IMR-90 (cell line): ENCODE measurements at regions not wholly inside any gene's neighbourhood (a gene's known extent, or its start where the extent isn't known, plus 50 kb on each side); places are given as distances from the start of the nearest gene placed in this dataset.

Source experiments
- ATAC-seq: fragments of 200-7000 bp; cut with Tn5 transposase; 2 replicates; pipeline ENCODE4 v1.9.1; 2020; ENCODE audit warnings: low read depth, mild to moderate bottlenecking, moderate library complexity
- BruUV-seq: library from RNA; stranded (reverse); fragments of 400-500 nt; replicated peaks from 2 replicates; lab custom pipeline; 2021; lab: Mats Ljungman, UMichigan
- CTCF ChIA-PET: fragments of 300-600 bp; formaldehyde crosslinking; extraction: SDS; loops from one replicate; lab custom pipeline; 2021; ENCODE audit warnings: antibody characterized with exemption; lab: Yijun Ruan, JAX
- POLR2A ChIA-PET: fragments of 300-600 bp; sonication (Branson Sonifier 250); formaldehyde crosslinking; loops from one replicate; lab custom pipeline; 2022; ENCODE audit warnings: antibody characterized with exemption; ENCODE audit not compliant: unreplicated experiment; lab: Charles Lee
- DNase-seq: peaks from one replicate; pipeline ENCODE4 v3.0.0; 2013
- H2AFZ ChIP-seq: replicated peaks from 2 replicates; pipeline ENCODE3; 2013; ENCODE audit warnings: low read length, mild to moderate bottlenecking; ENCODE audit not compliant: poor library complexity
- H2AK5ac ChIP-seq: 2 replicates; pipeline ENCODE4 v1.6.1; 2013; ENCODE audit warnings: low read depth, low read length, inconsistent platforms
- H2AK9ac ChIP-seq: replicated peaks from 2 replicates; pipeline ENCODE3; 2013; ENCODE audit warnings: mild to moderate bottlenecking, low read depth, low read length, moderate library complexity; ENCODE audit not compliant: poor library complexity
- H2BK120ac ChIP-seq: 2 replicates; pipeline ENCODE4 v1.6.1; 2013; ENCODE audit warnings: low read depth, low read length, inconsistent platforms
- H2BK15ac ChIP-seq: 3 replicates; pipeline ENCODE4 v1.6.1; 2013; ENCODE audit warnings: low read depth, low read length, inconsistent platforms
- H2BK20ac ChIP-seq: 2 replicates; pipeline ENCODE4 v1.6.1; 2013; ENCODE audit warnings: low read depth, mild to moderate bottlenecking, inconsistent platforms, low read length, moderate library complexity
- H2BK5ac ChIP-seq: 2 replicates; pipeline ENCODE4 v1.6.1; 2013; ENCODE audit warnings: mild to moderate bottlenecking, low read depth, low read length, inconsistent platforms; ENCODE audit not compliant: poor library complexity, severe bottlenecking
- H3K14ac ChIP-seq: replicated peaks from 2 replicates; pipeline ENCODE4 v1.6.1; 2013; ENCODE audit warnings: low read depth, low read length, inconsistent platforms
- H3K18ac ChIP-seq: 2 replicates; pipeline ENCODE4 v1.6.1; 2013; ENCODE audit warnings: low read depth, low read length, control low read depth
- H3K23ac ChIP-seq: 2 replicates; pipeline ENCODE4 v1.6.1; 2013; ENCODE audit warnings: low read depth, low read length, inconsistent platforms
- H3K27ac ChIP-seq: 2 replicates; pipeline ENCODE4 v1.5.1; 2013; ENCODE audit warnings: mild to moderate bottlenecking, control low read depth, low read length; ENCODE audit not compliant: insufficient read depth
- H3K27me3 ChIP-seq: 2 replicates; pipeline ENCODE4 v1.6.1; 2013; ENCODE audit warnings: low read length; ENCODE audit not compliant: control insufficient read depth, insufficient read depth
- H3K36me3 ChIP-seq: 2 replicates; pipeline ENCODE4 v1.6.1; 2013; ENCODE audit warnings: low read length, mixed read lengths; ENCODE audit not compliant: control insufficient read depth, insufficient read depth
- H3K4ac ChIP-seq: 2 replicates; pipeline ENCODE4 v1.6.1; 2013; ENCODE audit warnings: low read depth, low read length, inconsistent platforms
- H3K4me1 ChIP-seq: 2 replicates; pipeline ENCODE4 v1.6.1; 2013; ENCODE audit warnings: low read length, mixed read lengths; ENCODE audit not compliant: control insufficient read depth, insufficient read depth
- H3K4me2 ChIP-seq: 2 replicates; pipeline ENCODE4 v1.6.1; 2013; ENCODE audit warnings: low read depth, mild to moderate bottlenecking, control low read depth, low read length, moderate library complexity
- H3K4me3 ChIP-seq: 2 replicates; pipeline ENCODE4 v1.5.1; 2013; ENCODE audit warnings: low read depth, mild to moderate bottlenecking, control low read depth, low read length, moderate library complexity; ENCODE audit not compliant: insufficient read depth
- H3K56ac ChIP-seq: 2 replicates; pipeline ENCODE4 v1.6.1; 2013; ENCODE audit warnings: low read length, inconsistent platforms; ENCODE audit not compliant: insufficient read depth; ENCODE audit errors: extremely low read depth
- H3K79me1 ChIP-seq, 2 experiments: 2 replicates each; pipeline ENCODE4 v1.6.1; 2013; ENCODE audit warnings: low read length in 2 of 2, inconsistent platforms in 1 of 2, low read depth in 1 of 2
- H3K9ac ChIP-seq: 2 replicates; pipeline ENCODE4 v1.6.1; 2013; ENCODE audit warnings: low read depth, low read length, control low read depth
- H3K9me1 ChIP-seq: 2 replicates; pipeline ENCODE4 v1.6.1; 2013; ENCODE audit warnings: low read length, inconsistent platforms; ENCODE audit not compliant: insufficient read depth
- H3K9me3 ChIP-seq: 2 replicates; pipeline ENCODE4 v1.6.1; 2013; ENCODE audit warnings: low read length; ENCODE audit not compliant: control insufficient read depth, insufficient read depth
- H4K20me1 ChIP-seq: 2 replicates; pipeline ENCODE4 v1.6.1; 2013; ENCODE audit warnings: low read length, inconsistent platforms; ENCODE audit not compliant: insufficient read depth
- H4K5ac ChIP-seq: 2 replicates; pipeline ENCODE4 v1.6.1; 2013; ENCODE audit warnings: mild to moderate bottlenecking, low read depth, low read length, control low read depth
- H4K8ac ChIP-seq, 2 experiments: 2 replicates each; pipeline ENCODE4 v1.6.1; 2013; ENCODE audit warnings: low read depth in 2 of 2, low read length in 2 of 2, control low read depth in 1 of 2, inconsistent platforms in 1 of 2
- H4K91ac ChIP-seq: 2 replicates; pipeline ENCODE4 v1.6.1; 2013; ENCODE audit warnings: low read depth, low read length, inconsistent platforms; ENCODE audit not compliant: insufficient read depth
- BHLHE40 ChIP-seq: fragments of 150-350 bp; IDR thresholded peaks from 2 replicates; pipeline ENCODE4 v1.6.1; 2016; ENCODE audit warnings: mild to moderate bottlenecking, low read depth, low read length
- CEBPB ChIP-seq: IDR thresholded peaks from 2 replicates; pipeline ENCODE4 v1.6.1; 2012; ENCODE audit warnings: low read depth, low read length, improper control_type of control experiment
- CHD1 ChIP-seq: IDR thresholded peaks from 2 replicates; pipeline ENCODE4 v1.6.1; 2012; ENCODE audit warnings: low read depth, low read length, improper control_type of control experiment
- CTCF ChIP-seq: conservative IDR thresholded peaks from 2 replicates; pipeline ENCODE4 v1.5.1; 2012; ENCODE audit warnings: mild to moderate bottlenecking, low read depth, low read length, improper control_type of control experiment
- ELK1 ChIP-seq: fragments of 150-350 bp; IDR thresholded peaks from 2 replicates; pipeline ENCODE4 v1.6.1; 2016; ENCODE audit warnings: low read depth, mild to moderate bottlenecking, low read length, moderate library complexity, borderline replicate concordance
- FOS ChIP-seq: fragments of 150-350 bp; IDR thresholded peaks from 2 replicates; pipeline ENCODE4 v1.6.1; 2016; ENCODE audit warnings: low read depth, low read length
- MAFK ChIP-seq: IDR thresholded peaks from 2 replicates; pipeline ENCODE4 v1.6.1; 2012; ENCODE audit warnings: low read depth, low read length, improper control_type of control experiment
- MAZ ChIP-seq: IDR thresholded peaks from 2 replicates; pipeline ENCODE4 v1.6.1; 2012; ENCODE audit warnings: low read depth, mild to moderate bottlenecking, low read length, improper control_type of control experiment, moderate library complexity, borderline replicate concordance
- MXI1 ChIP-seq: IDR thresholded peaks from 2 replicates; pipeline ENCODE4 v1.6.1; 2012; ENCODE audit warnings: low read depth, mild to moderate bottlenecking, low read length, moderate library complexity, borderline replicate concordance
- NFE2L2 ChIP-seq: fragments of 150-350 bp; IDR thresholded peaks from 2 replicates; pipeline ENCODE4 v1.6.1; 2016; ENCODE audit warnings: low read depth, mild to moderate bottlenecking, low read length
- POLR2A ChIP-seq: IDR thresholded peaks from 2 replicates; pipeline ENCODE4 v1.6.1; 2012; ENCODE audit warnings: mild to moderate bottlenecking, low read depth, low read length
- RAD21 ChIP-seq: IDR thresholded peaks from 2 replicates; pipeline ENCODE4 v1.6.1; 2012; ENCODE audit warnings: low read length, improper control_type of control experiment
- RFX5 ChIP-seq: IDR thresholded peaks from 2 replicates; pipeline ENCODE4 v1.8.0; 2012; ENCODE audit warnings: low read depth, mild to moderate bottlenecking, low read length, moderate library complexity
- SMC3 ChIP-seq: fragments of 150-350 bp; IDR thresholded peaks from 2 replicates; pipeline ENCODE4 v1.6.1; 2016; ENCODE audit warnings: low read depth, mild to moderate bottlenecking, antibody characterized with exemption, low read length, moderate library complexity
- USF2 ChIP-seq: fragments of 150-350 bp; IDR thresholded peaks from 2 replicates; pipeline ENCODE4 v1.6.1; 2017; ENCODE audit warnings: mild to moderate bottlenecking, antibody characterized with exemption, low read length, low read depth
- WGBS, 2 experiments: methylation state at CpG; one replicate each; pipeline versions ENCODE4 v1.1.5 to v1.1.7; 2013; ENCODE audit warnings: missing lambda C conversion rate in 2 of 2; ENCODE audit not compliant: insufficient read length in 1 of 2; ENCODE audit errors: extremely low coverage in 2 of 2; 5-methylcytosine and 5-hydroxymethylcytosine counted together
- dilution Hi-C: fragments of 300-500 bp; cut with HindIII; formaldehyde crosslinking; loops from one replicate; pipeline ENCODE4 v1.14.3; 2018; ENCODE audit warnings: low sequenced_read_pairs; ENCODE audit not compliant: unreplicated experiment
- in situ Hi-C: fragments of 300-500 bp; cut with MboI; formaldehyde crosslinking; loops from 3 replicates; pipeline ENCODE4 v1.14.3; 2019; ENCODE audit warnings: low sequenced_read_pairs, inconsistent platforms, mixed read lengths
- intact Hi-C: fragments of 100-400 bp; cut with micrococcal nuclease; formaldehyde crosslinking; loops from 2 replicates; pipeline ENCODE4 v1.10.0; 2022

GRCh38 chr3:159150180-159150579 is 348.3 kb downstream of the MFSD1 start:
- Histone ChIP-seq H3K23ac (no peak overlapping the region), H3K14ac (no peak overlapping the region), H4K5ac (no peak overlapping the region), H4K91ac (no peak overlapping the region), H3K27ac (no peak overlapping the region), H3K18ac (no peak overlapping the region), H2AFZ (no peak overlapping the region), H3K9me1 (no peaks in the 10 kb centered on the region), H3K4me1 (no peaks in the 10 kb centered on the region), H4K8ac (no peak overlapping the region), H3K79me1 (no peaks in the 10 kb centered on the region), H2BK5ac (no peak overlapping the region), H2BK15ac (no peak overlapping the region), H2AK5ac (no peak overlapping the region), H3K4ac (no peak overlapping the region), H3K4me2 (no peak overlapping the region), H4K20me1 (no peaks in the 10 kb centered on the region), H2BK20ac (no peak overlapping the region), H2BK120ac (no peak overlapping the region), H3K9me3 (no peaks in the 10 kb centered on the region; the same call in 1 of the 2 replicates), H3K9ac (no peak overlapping the region), H3K4me3 (no peak overlapping the region), H3K27me3 (no peaks in the 10 kb centered on the region), H2AK9ac (no peak overlapping the region), H3K36me3 (no peaks in the 10 kb centered on the region), H3K56ac (no peak overlapping the region)
- intact Hi-C loops (no loop called here), dilution Hi-C loops (no loop called here), in situ Hi-C loops (no loop called here)
- CTCF ChIA-PET: no interaction called here
- POLR2A ChIA-PET: no interaction called here
- 67% methylated on average over 2 of the region's 3 CpGs; no CpG with 5 or more reads in 1 of the 2 experiments for WGBS, 2 experiments
- no peak for DNase-seq
- ATAC-seq: no peak
- no peak for TF ChIP-seq RFX5
- TF ChIP-seq CHD1: no peak
- TF ChIP-seq CEBPB: no peak
- no peak for TF ChIP-seq ELK1
- no peak for TF ChIP-seq POLR2A
- no peak for TF ChIP-seq FOS
- no peak for TF ChIP-seq MXI1
- no peak for TF ChIP-seq BHLHE40
- no peak for TF ChIP-seq USF2
- TF ChIP-seq RAD21: no peak
- TF ChIP-seq SMC3: no peak
- TF ChIP-seq MAZ: no peak
- no peak for TF ChIP-seq MAFK
- TF ChIP-seq CTCF: no peak
- TF ChIP-seq NFE2L2: no peak
- BruUV-seq: no TSS peak
